HCT116 (cell line): ENCODE measurements at regions not wholly inside any gene's neighbourhood (a gene's known extent, or its start where the extent isn't known, plus 50 kb on each side); places are given as distances from the start of the nearest gene placed in this dataset.

ENCODE experiments used
- ATF3 ChIP-seq: IDR thresholded peaks from 2 replicates; pipeline ENCODE4 v1.6.1; 2012
- CTCF ChIP-seq, 3 experiments: fragments of 200-600 bp in 1 of 3; sonication (generic) in 1 of 3; IDR thresholded peaks in 2 of 3; conservative IDR thresholded peaks in 1 of 3; 2 replicates each; pipeline ENCODE4 v1.5.1; 2012 to 2017; ENCODE audit warnings: low read depth in 2 of 3, low read length in 2 of 3, antibody characterized with exemption in 1 of 3, borderline replicate concordance in 1 of 3, control low read depth in 1 of 3, mild to moderate bottlenecking in 1 of 3, mixed read lengths in 1 of 3, mixed run types in 1 of 3, moderate library complexity in 1 of 3; ENCODE audit not compliant: insufficient read depth in 1 of 3
- ELF1 ChIP-seq: IDR thresholded peaks from 2 replicates; pipeline ENCODE4 v1.6.1; 2012; ENCODE audit warnings: low read depth, borderline replicate concordance
- EZH2 ChIP-seq: fragments of 200-600 bp; sonication (generic); IDR thresholded peaks from 2 replicates; pipeline ENCODE4 v1.6.1; 2017; ENCODE audit warnings: antibody characterized with exemption, mixed run types
- EZH2phosphoT487 ChIP-seq: fragments of 200-600 bp; IDR thresholded peaks from 2 replicates; pipeline ENCODE4 v1.6.1; 2018; ENCODE audit warnings: antibody characterized with exemption, borderline replicate concordance
- JUND ChIP-seq: IDR thresholded peaks from 2 replicates; pipeline ENCODE4 v1.6.1; 2012
- MAX ChIP-seq: IDR thresholded peaks from 2 replicates; pipeline ENCODE4 v1.6.1; 2012
- POLR2A ChIP-seq: IDR thresholded peaks from 2 replicates; pipeline ENCODE4 v1.7.0; 2011; ENCODE audit warnings: borderline replicate concordance; ENCODE audit not compliant: insufficient read depth, insufficient read length; ENCODE audit errors: extremely low read depth
- POLR2AphosphoS5 ChIP-seq: IDR thresholded peaks from 2 replicates; pipeline ENCODE4 v1.6.1; 2011; ENCODE audit warnings: mild to moderate bottlenecking, low read depth, low read length, moderate library complexity
- REST ChIP-seq: IDR thresholded peaks from 2 replicates; pipeline ENCODE4 v1.6.1; 2012; ENCODE audit warnings: low read depth
- SIN3A ChIP-seq: IDR thresholded peaks from 2 replicates; pipeline ENCODE4 v1.6.1; 2012; ENCODE audit warnings: low read depth
- SRF ChIP-seq: IDR thresholded peaks from 2 replicates; pipeline ENCODE4 v1.6.1; 2012; ENCODE audit warnings: low read depth
- ZBTB33 ChIP-seq: IDR thresholded peaks from 2 replicates; pipeline ENCODE4 v1.6.1; 2011; ENCODE audit warnings: mild to moderate bottlenecking, low read length, moderate library complexity; ENCODE audit not compliant: insufficient replicate concordance; ENCODE audit errors: extremely low read depth

GRCh38 chr18:60554967-60555366 lies 182.4 kb upstream of the MC4R start:
- TF ChIP-seq CTCF (IDR thresholded peaks at IDR 0.05 in 2 of 3, conservative IDR thresholded peaks at IDR 0.05 in 1 of 3; ENCODE audit: borderline replicate concordance in 1 of 3, insufficient read depth in 1 of 3, low read depth in 2 of 3, low read length in 2 of 3) (no peak), ZBTB33 (no peak), EZH2 (no peak), MAX (no peak), JUND (no peak), ATF3 (no peak), POLR2AphosphoS5 (no peak), REST (no peak), ELF1 (no peak), SRF (no peak), EZH2phosphoT487 (no peak), POLR2A (no peak), SIN3A (no peak)
